ENCODE measurements at regions not wholly inside any gene's neighbourhood (a gene's known extent, or its start where the extent isn't known, plus 50 kb on each side); places are given as distances from the start of the nearest gene placed in this dataset.

GRCh38 chr6:128648022-128648598 is 127.7 kb upstream of the PTPRK start:
- no peak for TF ChIP-seq SRF (IDR thresholded peaks at IDR 0.05; ENCODE audit: low read depth in 2 of 2, low read length in 2 of 2)
- no peak for TF ChIP-seq BHLHE40 (IDR thresholded peaks at IDR 0.05; ENCODE audit: borderline replicate concordance in 1 of 2, low read depth in 2 of 2, low read length in 1 of 2)
- no peak for TF ChIP-seq GATAD2B (conservative IDR thresholded peaks at IDR 0.05; ENCODE audit: low read depth)
- TF ChIP-seq GABPA (IDR thresholded peaks at IDR 0.05; ENCODE audit: low read depth): no peak
- TF ChIP-seq TAF1 (IDR thresholded peaks at IDR 0.05; ENCODE audit: borderline replicate concordance, low read depth, low read length): no peak
- TF ChIP-seq CHD1 (IDR thresholded peaks at IDR 0.05; ENCODE audit: low read depth, low read length): no peak
- TF ChIP-seq POLR2AphosphoS5 (IDR thresholded peaks at IDR 0.05; ENCODE audit: low read length): no peak
- no peak for TF ChIP-seq TCF3 (IDR thresholded peaks at IDR 0.05; ENCODE audit: borderline replicate concordance, insufficient read depth, low read depth, low read length)
- TF ChIP-seq CTCF (IDR thresholded peaks at IDR 0.05 in 2 of 3, conservative IDR thresholded peaks at IDR 0.05 in 1 of 3; ENCODE audit: control insufficient read depth in 2 of 3, extremely low read depth in 1 of 3, insufficient read depth in 1 of 3, low read depth in 3 of 3, low read length in 3 of 3): no peak

Measured in GM12878 (cell line).